ENCODE measurements at regions not wholly inside any gene's neighbourhood (a gene's known extent, or its start where the extent isn't known, plus 50 kb on each side); places are given as distances from the start of the nearest gene placed in this dataset.

- no peak for TF ChIP-seq CTCF (IDR thresholded peaks at IDR 0.05)
- no CpG with 5 or more reads among the region's 2 CpGs for WGBS (ENCODE audit: insufficient coverage)
- no peak for DNase-seq
- Mint-ChIP-seq H3K4me1 (no peaks in the 10 kb centered on the region), H3K36me3 (no peaks in the 10 kb centered on the region), H3K27me3 (ENCODE audit: low read depth in 3 of 3) (peaks cover 0 to 4% (median 2%) of the 10 kb centered on the region in 3 donors), H3K9me3 (peaks cover 0 to 13% (median 2%) of the 10 kb centered on the region in 7 donors), H3K27ac (no peak overlapping the region), H3K4me3 (no peak overlapping the region)
- H4K20me1 ChIP-seq (ENCODE audit: insufficient read depth, low read length) = no peaks in the 10 kb centered on the region
- H2AFZ ChIP-seq (ENCODE audit: insufficient read depth, low read depth, low read length, poor library complexity, severe bottlenecking) = no peak overlapping the region
- no peak overlapping the region for H3K4me3 ChIP-seq (replicated peaks in 1 of 3; ENCODE audit: low read depth in 2 of 3, low read length in 3 of 3)
- intact Hi-C loops (cut with micrococcal nuclease) = no loop called here
- no peak overlapping the region for H3K4me2 ChIP-seq (replicated peaks; ENCODE audit: extremely low read depth, low read length, poor library complexity, severe bottlenecking)
- no peaks in the 10 kb centered on the region for H3K27me3 ChIP-seq (ENCODE audit: control insufficient read depth in 2 of 2, insufficient read depth in 2 of 2, low read length in 2 of 2)
- no peaks in the 10 kb centered on the region for H3K36me3 ChIP-seq (replicated peaks in 1 of 2; ENCODE audit: control insufficient read depth in 1 of 2, insufficient read depth in 2 of 2, low read length in 2 of 2)
- no peaks in the 10 kb centered on the region for H3K4me1 ChIP-seq (ENCODE audit: control insufficient read depth in 1 of 2, insufficient read depth in 2 of 2, low read length in 2 of 2)
- no peaks in the 10 kb centered on the region for H3K9me3 ChIP-seq (replicated peaks in 1 of 2; ENCODE audit: control insufficient read depth in 1 of 2, insufficient read depth in 1 of 2, low read length in 2 of 2)
- H3K27ac ChIP-seq (ENCODE audit: low read depth in 1 of 2, low read length in 2 of 2) = no peak overlapping the region
- H3K9ac ChIP-seq (ENCODE audit: insufficient read depth, low read length, poor library complexity, severe bottlenecking) = no peak overlapping the region
- no peaks in the 10 kb centered on the region for H3K79me2 ChIP-seq (ENCODE audit: insufficient read depth, low read length)
Observed at GRCh38 chr2:161020437-161020836, 139.8 kb upstream of the TANK start.

- Histone ChIP-seq H3K4me1 (ENCODE audit: control insufficient read depth in 1 of 2, insufficient read depth in 2 of 2, low read length in 2 of 2) (no peaks in the 10 kb centered on the region), H3K79me2 (ENCODE audit: insufficient read depth, low read length) (no peaks in the 10 kb centered on the region), H3K4me2 (replicated peaks; ENCODE audit: extremely low read depth, low read length, poor library complexity, severe bottlenecking) (no peak overlapping the region), H3K27me3 (ENCODE audit: control insufficient read depth in 2 of 2, insufficient read depth in 2 of 2, low read length in 2 of 2) (no peaks in the 10 kb centered on the region), H3K27ac (ENCODE audit: low read depth in 1 of 2, low read length in 2 of 2) (no peak overlapping the region), H3K4me3 (replicated peaks in 1 of 3; ENCODE audit: low read depth in 2 of 3, low read length in 3 of 3) (no peak overlapping the region), H3K9ac (ENCODE audit: insufficient read depth, low read length, poor library complexity, severe bottlenecking) (no peak overlapping the region), H3K9me3 (replicated peaks in 1 of 2; ENCODE audit: control insufficient read depth in 1 of 2, insufficient read depth in 1 of 2, low read length in 2 of 2) (no peaks in the 10 kb centered on the region), H4K20me1 (ENCODE audit: insufficient read depth, low read length) (no peaks in the 10 kb centered on the region), H2AFZ (ENCODE audit: insufficient read depth, low read depth, low read length, poor library complexity, severe bottlenecking) (no peak overlapping the region), H3K36me3 (replicated peaks in 1 of 2; ENCODE audit: control insufficient read depth in 1 of 2, insufficient read depth in 2 of 2, low read length in 2 of 2) (no peaks in the 10 kb centered on the region)
- Mint-ChIP-seq H3K9me3 (peaks cover 0 to 6% (median 1%) of the 10 kb centered on the region in 7 donors), H3K4me3 (no peak overlapping the region), H3K36me3 (no peaks in the 10 kb centered on the region), H3K4me1 (peaks cover 4% of the 10 kb centered on the region), H3K27me3 (ENCODE audit: low read depth in 3 of 3) (peaks cover 2 to 4% (median 2%) of the 10 kb centered on the region in 3 donors), H3K27ac (no peak overlapping the region)
- 100% methylated on average over 1 of the region's 1 CpG for WGBS (ENCODE audit: insufficient coverage)
- TF ChIP-seq CTCF (IDR thresholded peaks at IDR 0.05) = no peak
- DNase-seq = no peak
- intact Hi-C loops (cut with micrococcal nuclease) = no loop called here
Observed at GRCh38 chr2:161028581-161028980, 131.6 kb upstream of the TANK start.

Data from CD14-positive monocyte (primary cell).